ENCODE measurements at regions not wholly inside any gene's neighbourhood (a gene's known extent, or its start where the extent isn't known, plus 50 kb on each side); places are given as distances from the start of the nearest gene placed in this dataset.
"Not testable (repeated sequence)": the region's sequence is repeated elsewhere in the genome, so short reads cannot be mapped to it uniquely, and the experiment has no call there.

GRCh38 chr6:74519163-74519562 is 686.7 kb downstream of the COL12A1 start:
- Histone ChIP-seq H3K4me3 (ENCODE audit: low read length) (no peak overlapping the region), H3K9me2 (replicated peaks; ENCODE audit: insufficient read depth, low read length) (no peaks in the 10 kb centered on the region), H2AFZ (ENCODE audit: low read length) (no peak overlapping the region), H3K4me1 (ENCODE audit: low read length) (no peaks in the 10 kb centered on the region), H3K4me2 (ENCODE audit: low read depth, low read length, poor library complexity, severe bottlenecking) (no peak overlapping the region), H3K9ac (ENCODE audit: low read length) (no peak overlapping the region), H3K79me2 (ENCODE audit: low read length) (no peaks in the 10 kb centered on the region), H3K36me3 (ENCODE audit: insufficient read depth, low read length) (no peaks in the 10 kb centered on the region), H4K20me1 (ENCODE audit: insufficient read depth, low read depth, low read length) (no peaks in the 10 kb centered on the region), H3K27ac (ENCODE audit: low read length) (no peak overlapping the region), H3K27me3 (ENCODE audit: low read length) (no peaks in the 10 kb centered on the region), H3K9me3 (ENCODE audit: low read length) (no peaks in the 10 kb centered on the region)
- DNase-seq, result no peak

- Histone ChIP-seq H3K4me1 (ENCODE audit: low read length) (no peaks in the 10 kb centered on the region), H3K9me2 (replicated peaks; ENCODE audit: insufficient read depth, low read length) (no peaks in the 10 kb centered on the region), H2AFZ (ENCODE audit: low read length) (no peak overlapping the region), H3K4me3 (ENCODE audit: low read length) (no peak overlapping the region), H3K79me2 (ENCODE audit: low read length) (no peaks in the 10 kb centered on the region), H3K27me3 (ENCODE audit: low read length) (no peaks in the 10 kb centered on the region), H3K4me2 (ENCODE audit: low read depth, low read length, poor library complexity, severe bottlenecking) (no peak overlapping the region), H3K9me3 (ENCODE audit: low read length) (no peaks in the 10 kb centered on the region), H3K36me3 (ENCODE audit: insufficient read depth, low read length) (no peaks in the 10 kb centered on the region), H3K9ac (ENCODE audit: low read length) (no peak overlapping the region), H4K20me1 (ENCODE audit: insufficient read depth, low read depth, low read length) (no peaks in the 10 kb centered on the region), H3K27ac (ENCODE audit: low read length) (no peak overlapping the region)
- no peak for DNase-seq
Measured at GRCh38 chr6:74518035-74518434, 687.8 kb downstream of the COL12A1 start.

- Histone ChIP-seq H3K4me3 (ENCODE audit: low read length) (no peak overlapping the region), H2AFZ (ENCODE audit: low read length) (no peak overlapping the region), H3K9me3 (ENCODE audit: low read length) (peaks cover 5% of the 10 kb centered on the region), H3K36me3 (ENCODE audit: insufficient read depth, low read length) (no peaks in the 10 kb centered on the region), H3K9ac (ENCODE audit: low read length) (no peak overlapping the region), H3K4me2 (ENCODE audit: low read depth, low read length, poor library complexity, severe bottlenecking) (no peak overlapping the region), H3K79me2 (ENCODE audit: low read length) (no peaks in the 10 kb centered on the region), H3K27ac (ENCODE audit: low read length) (no peak overlapping the region), H3K9me2 (replicated peaks; ENCODE audit: insufficient read depth, low read length) (no peaks in the 10 kb centered on the region), H4K20me1 (ENCODE audit: insufficient read depth, low read depth, low read length) (no peaks in the 10 kb centered on the region), H3K27me3 (ENCODE audit: low read length) (no peaks in the 10 kb centered on the region), H3K4me1 (ENCODE audit: low read length) (no peaks in the 10 kb centered on the region)
- no peak for DNase-seq
Measured at GRCh38 chr6:74510878-74511277, 695.0 kb downstream of the COL12A1 start.

GRCh38 chr6:74507649-74508048 is 698.2 kb downstream of the COL12A1 start:
- Histone ChIP-seq H3K9me3 (ENCODE audit: low read length) (peaks cover 18% of the 10 kb centered on the region), H4K20me1 (ENCODE audit: insufficient read depth, low read depth, low read length) (no peaks in the 10 kb centered on the region), H3K79me2 (ENCODE audit: low read length) (no peaks in the 10 kb centered on the region), H3K27ac (ENCODE audit: low read length) (no peak overlapping the region), H3K36me3 (ENCODE audit: insufficient read depth, low read length) (no peaks in the 10 kb centered on the region), H2AFZ (ENCODE audit: low read length) (no peak overlapping the region), H3K4me3 (ENCODE audit: low read length) (no peak overlapping the region), H3K4me2 (ENCODE audit: low read depth, low read length, poor library complexity, severe bottlenecking) (no peak overlapping the region), H3K9ac (ENCODE audit: low read length) (no peak overlapping the region), H3K4me1 (ENCODE audit: low read length) (no peaks in the 10 kb centered on the region), H3K27me3 (ENCODE audit: low read length) (no peaks in the 10 kb centered on the region), H3K9me2 (replicated peaks; ENCODE audit: insufficient read depth, low read length) (no peaks in the 10 kb centered on the region)
- no peak for DNase-seq

GRCh38 chr6:74505391-74505790 is 700.5 kb downstream of the COL12A1 start:
- H3K4me3 ChIP-seq (ENCODE audit: low read length), result no peak overlapping the region
- no peaks in the 10 kb centered on the region for H4K20me1 ChIP-seq (ENCODE audit: insufficient read depth, low read depth, low read length)
- H3K9ac ChIP-seq (ENCODE audit: low read length), result no peak overlapping the region
- H3K27me3 ChIP-seq (ENCODE audit: low read length), result no peaks in the 10 kb centered on the region
- H3K4me2 ChIP-seq (ENCODE audit: low read depth, low read length, poor library complexity, severe bottlenecking), result no peak overlapping the region
- no peaks in the 10 kb centered on the region for H3K79me2 ChIP-seq (ENCODE audit: low read length)
- no peaks in the 10 kb centered on the region for H3K4me1 ChIP-seq (ENCODE audit: low read length)
- no peaks in the 10 kb centered on the region for H3K9me2 ChIP-seq (replicated peaks; ENCODE audit: insufficient read depth, low read length)
- peaks cover 18% of the 10 kb centered on the region for H3K9me3 ChIP-seq (ENCODE audit: low read length)
- H3K27ac ChIP-seq (ENCODE audit: low read length), result no peak overlapping the region
- no peak overlapping the region for H2AFZ ChIP-seq (ENCODE audit: low read length)
- DNase-seq, result no peak
- no peaks in the 10 kb centered on the region for H3K36me3 ChIP-seq (ENCODE audit: insufficient read depth, low read length)

GRCh38 chr6:74504941-74505340 is 700.9 kb downstream of the COL12A1 start:
- no peak overlapping the region for H3K27ac ChIP-seq (ENCODE audit: low read length)
- no peaks in the 10 kb centered on the region for H3K36me3 ChIP-seq (ENCODE audit: insufficient read depth, low read length)
- no peak overlapping the region for H3K4me2 ChIP-seq (ENCODE audit: low read depth, low read length, poor library complexity, severe bottlenecking)
- H3K9me2 ChIP-seq (replicated peaks; ENCODE audit: insufficient read depth, low read length), result no peaks in the 10 kb centered on the region
- H3K4me3 ChIP-seq (ENCODE audit: low read length), result no peak overlapping the region
- H3K9ac ChIP-seq (ENCODE audit: low read length), result no peak overlapping the region
- H2AFZ ChIP-seq (ENCODE audit: low read length), result no peak overlapping the region
- no peaks in the 10 kb centered on the region for H3K4me1 ChIP-seq (ENCODE audit: low read length)
- H3K27me3 ChIP-seq (ENCODE audit: low read length), result no peaks in the 10 kb centered on the region
- no peaks in the 10 kb centered on the region for H4K20me1 ChIP-seq (ENCODE audit: insufficient read depth, low read depth, low read length)
- no peaks in the 10 kb centered on the region for H3K79me2 ChIP-seq (ENCODE audit: low read length)
- H3K9me3 ChIP-seq (ENCODE audit: low read length), result peaks cover 18% of the 10 kb centered on the region
- no peak for DNase-seq

- no peak overlapping the region for H3K4me3 ChIP-seq (ENCODE audit: low read length)
- no peaks in the 10 kb centered on the region for H3K79me2 ChIP-seq (ENCODE audit: low read length)
- no peaks in the 10 kb centered on the region for H3K4me1 ChIP-seq (ENCODE audit: low read length)
- H3K9me2 ChIP-seq (replicated peaks; ENCODE audit: insufficient read depth, low read length), result no peaks in the 10 kb centered on the region
- no peaks in the 10 kb centered on the region for H3K27me3 ChIP-seq (ENCODE audit: low read length)
- H3K27ac ChIP-seq (ENCODE audit: low read length), result no peak overlapping the region
- H3K36me3 ChIP-seq (ENCODE audit: insufficient read depth, low read length), result no peaks in the 10 kb centered on the region
- H3K9me3 ChIP-seq (ENCODE audit: low read length), result no peaks in the 10 kb centered on the region
- no peak overlapping the region for H2AFZ ChIP-seq (ENCODE audit: low read length)
- no peaks in the 10 kb centered on the region for H4K20me1 ChIP-seq (ENCODE audit: insufficient read depth, low read depth, low read length)
- no peak overlapping the region for H3K9ac ChIP-seq (ENCODE audit: low read length)
- DNase-seq, result no peak
- H3K4me2 ChIP-seq (ENCODE audit: low read depth, low read length, poor library complexity, severe bottlenecking), result no peak overlapping the region
Measured at GRCh38 chr6:74492587-74492986, 713.3 kb downstream of the COL12A1 start.

GRCh38 chr6:74491844-74492374 is 713.9 kb downstream of the COL12A1 start:
- Histone ChIP-seq H3K4me3 (ENCODE audit: low read length) (no peak overlapping the region), H3K36me3 (ENCODE audit: insufficient read depth, low read length) (no peaks in the 10 kb centered on the region), H3K4me1 (ENCODE audit: low read length) (no peaks in the 10 kb centered on the region), H3K9ac (ENCODE audit: low read length) (no peak overlapping the region), H3K27me3 (ENCODE audit: low read length) (no peaks in the 10 kb centered on the region), H3K79me2 (ENCODE audit: low read length) (no peaks in the 10 kb centered on the region), H3K4me2 (ENCODE audit: low read depth, low read length, poor library complexity, severe bottlenecking) (no peak overlapping the region), H3K27ac (ENCODE audit: low read length) (no peak overlapping the region), H3K9me3 (ENCODE audit: low read length) (no peaks in the 10 kb centered on the region), H3K9me2 (replicated peaks; ENCODE audit: insufficient read depth, low read length) (no peaks in the 10 kb centered on the region), H2AFZ (ENCODE audit: low read length) (no peak overlapping the region), H4K20me1 (ENCODE audit: insufficient read depth, low read depth, low read length) (no peaks in the 10 kb centered on the region)
- DNase-seq, result no peak

GRCh38 chr6:74488726-74489125 is 717.1 kb downstream of the COL12A1 start:
- H3K9me2 ChIP-seq (replicated peaks; ENCODE audit: insufficient read depth, low read length); H4K20me1 ChIP-seq (ENCODE audit: insufficient read depth, low read depth, low read length); H3K27ac ChIP-seq (ENCODE audit: low read length); H3K27me3 ChIP-seq (ENCODE audit: low read length); H2AFZ ChIP-seq (ENCODE audit: low read length); H3K4me1 ChIP-seq (ENCODE audit: low read length); H3K9ac ChIP-seq (ENCODE audit: low read length); DNase-seq; H3K79me2 ChIP-seq (ENCODE audit: low read length); H3K4me2 ChIP-seq (ENCODE audit: low read depth, low read length, poor library complexity, severe bottlenecking); H3K36me3 ChIP-seq (ENCODE audit: insufficient read depth, low read length); H3K4me3 ChIP-seq (ENCODE audit: low read length); H3K9me3 ChIP-seq (ENCODE audit: low read length): not testable (repeated sequence)

Measured in Karpas-422 (cell line).